Activated CD8-positive, alpha-beta T cell treated with anti-CD3 and anti-CD28 coated beads for 36 hours (primary cell): ENCODE measurements at regions not wholly inside any gene's neighbourhood (a gene's known extent, or its start where the extent isn't known, plus 50 kb on each side); places are given as distances from the start of the nearest gene placed in this dataset.
"Not testable (repeated sequence)": the region's sequence is repeated elsewhere in the genome, so short reads cannot be mapped to it uniquely, and the experiment has no call there.

ENCODE experiments used
- ATAC-seq: fragments of 200-7000 bp; cut with Tn5 transposase; one replicate; pipeline ENCODE4 v1.10.0; 2021; ENCODE audit warnings: mild to moderate bottlenecking, moderate library complexity
- CTCF ChIA-PET: fragments of 350-600 bp; sonication (Branson Sonifier 250); formaldehyde crosslinking; loops from one replicate; lab custom pipeline; 2021; ENCODE audit warnings: antibody characterized with exemption; lab: Charles Lee
- POLR2A ChIA-PET: fragments of 350-600 bp; sonication (Branson Sonifier 250); formaldehyde crosslinking; loops from one replicate; lab custom pipeline; 2021; ENCODE audit warnings: antibody characterized with exemption; lab: Charles Lee
- DNase-seq: peaks from one replicate; pipeline ENCODE4 v3.0.0-alpha.2; 2020
- H3K27ac Mint-ChIP-seq: one replicate; pipeline ENCODE4 v1.8.0; 2021; ENCODE audit warnings: mild to moderate bottlenecking, mixed read lengths
- H3K27me3 Mint-ChIP-seq: one replicate; pipeline ENCODE4 v1.8.0; 2021; ENCODE audit warnings: mixed read lengths
- H3K36me3 Mint-ChIP-seq: one replicate; pipeline ENCODE4 v1.8.0; 2021; ENCODE audit warnings: low read depth, mixed read lengths
- H3K4me1 Mint-ChIP-seq: one replicate; pipeline ENCODE4 v1.8.0; 2021; ENCODE audit warnings: low read depth, mixed read lengths
- H3K4me3 Mint-ChIP-seq: one replicate; pipeline ENCODE4 v1.8.0; 2021; ENCODE audit warnings: mild to moderate bottlenecking, moderate library complexity, mixed read lengths
- H3K9me3 Mint-ChIP-seq: one replicate; pipeline ENCODE4 v1.8.0; 2021; ENCODE audit warnings: mixed read lengths
- intact Hi-C: fragments of 100-400 bp; cut with micrococcal nuclease; formaldehyde crosslinking; loops from one replicate; pipeline ENCODE4 v1.10.0; 2022
- TF ChIP-seq, protein P1 (sequence below): fragments of 200-600 bp; IDR thresholded peaks from one replicate; pipeline ENCODE4 v1.8.0; 2022; ENCODE audit warnings: antibody characterized with exemption, mild to moderate bottlenecking

DNA sequence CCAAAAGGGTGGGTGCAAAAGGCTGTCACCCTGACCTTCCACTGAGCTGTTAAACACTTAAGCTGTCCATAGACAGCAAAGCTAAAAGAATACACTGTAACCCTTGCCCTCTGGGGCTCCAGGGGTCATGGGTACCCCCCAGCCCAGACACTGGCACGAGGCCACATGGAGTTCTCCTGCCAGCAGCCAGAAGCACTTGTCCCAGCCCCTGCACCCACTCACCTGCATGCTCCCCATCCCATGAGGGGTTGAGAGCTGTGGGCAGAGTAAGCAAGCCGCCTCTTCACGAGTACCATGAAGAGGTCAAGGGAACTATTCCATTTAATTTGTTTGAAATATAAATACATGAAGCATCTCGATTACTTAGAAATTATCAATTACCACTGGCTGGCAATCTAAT, 867.1 kb upstream of the ZEB2 start:
- no peak overlapping the region for H3K4me3 Mint-ChIP-seq
- no peaks in the 10 kb centered on the region for H3K27me3 Mint-ChIP-seq
- no peak for DNase-seq
- H3K36me3 Mint-ChIP-seq = no peaks in the 10 kb centered on the region
- ChIA-PET POLR2A (no interaction called here), CTCF (no interaction called here)
- H3K9me3 Mint-ChIP-seq = no peaks in the 10 kb centered on the region
- ATAC-seq = no peak
- H3K4me1 Mint-ChIP-seq = no peaks in the 10 kb centered on the region
- intact Hi-C loops = no loop called here
- TF ChIP-seq, protein P1, sequence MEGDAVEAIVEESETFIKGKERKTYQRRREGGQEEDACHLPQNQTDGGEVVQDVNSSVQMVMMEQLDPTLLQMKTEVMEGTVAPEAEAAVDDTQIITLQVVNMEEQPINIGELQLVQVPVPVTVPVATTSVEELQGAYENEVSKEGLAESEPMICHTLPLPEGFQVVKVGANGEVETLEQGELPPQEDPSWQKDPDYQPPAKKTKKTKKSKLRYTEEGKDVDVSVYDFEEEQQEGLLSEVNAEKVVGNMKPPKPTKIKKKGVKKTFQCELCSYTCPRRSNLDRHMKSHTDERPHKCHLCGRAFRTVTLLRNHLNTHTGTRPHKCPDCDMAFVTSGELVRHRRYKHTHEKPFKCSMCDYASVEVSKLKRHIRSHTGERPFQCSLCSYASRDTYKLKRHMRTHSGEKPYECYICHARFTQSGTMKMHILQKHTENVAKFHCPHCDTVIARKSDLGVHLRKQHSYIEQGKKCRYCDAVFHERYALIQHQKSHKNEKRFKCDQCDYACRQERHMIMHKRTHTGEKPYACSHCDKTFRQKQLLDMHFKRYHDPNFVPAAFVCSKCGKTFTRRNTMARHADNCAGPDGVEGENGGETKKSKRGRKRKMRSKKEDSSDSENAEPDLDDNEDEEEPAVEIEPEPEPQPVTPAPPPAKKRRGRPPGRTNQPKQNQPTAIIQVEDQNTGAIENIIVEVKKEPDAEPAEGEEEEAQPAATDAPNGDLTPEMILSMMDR = no peak
- H3K27ac Mint-ChIP-seq = no peak overlapping the region

DNA sequence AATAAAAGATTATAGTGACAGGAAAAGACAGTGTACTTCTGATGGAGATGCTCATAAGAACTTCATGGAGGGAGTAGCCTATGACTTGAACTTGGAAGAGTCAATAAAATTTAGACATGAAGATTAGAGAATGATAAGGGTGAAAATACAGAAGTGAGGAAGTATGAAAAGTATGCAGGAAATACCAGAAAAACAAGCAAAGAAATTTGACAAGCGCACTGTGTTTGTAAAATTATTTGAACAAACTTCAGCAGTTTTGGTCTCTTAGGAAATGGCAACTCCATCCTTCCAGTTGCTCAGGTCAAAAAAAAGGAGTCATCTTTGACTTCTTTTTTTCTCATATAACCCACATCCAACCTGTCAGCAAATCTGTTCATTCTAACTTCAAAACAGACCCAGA, 864.0 kb upstream of the ZEB2 start:
- no peaks in the 10 kb centered on the region for H3K36me3 Mint-ChIP-seq
- peaks cover 1% of the 10 kb centered on the region for H3K27me3 Mint-ChIP-seq
- H3K4me1 Mint-ChIP-seq = no peaks in the 10 kb centered on the region
- H3K4me3 Mint-ChIP-seq = no peak overlapping the region
- H3K27ac Mint-ChIP-seq = no peak overlapping the region
- no peak for DNase-seq
- ChIA-PET CTCF (no interaction called here), POLR2A (no interaction called here)
- no peaks in the 10 kb centered on the region for H3K9me3 Mint-ChIP-seq
- TF ChIP-seq, protein P1 = no peak
- intact Hi-C loops = no loop called here
- no peak for ATAC-seq

DNA sequence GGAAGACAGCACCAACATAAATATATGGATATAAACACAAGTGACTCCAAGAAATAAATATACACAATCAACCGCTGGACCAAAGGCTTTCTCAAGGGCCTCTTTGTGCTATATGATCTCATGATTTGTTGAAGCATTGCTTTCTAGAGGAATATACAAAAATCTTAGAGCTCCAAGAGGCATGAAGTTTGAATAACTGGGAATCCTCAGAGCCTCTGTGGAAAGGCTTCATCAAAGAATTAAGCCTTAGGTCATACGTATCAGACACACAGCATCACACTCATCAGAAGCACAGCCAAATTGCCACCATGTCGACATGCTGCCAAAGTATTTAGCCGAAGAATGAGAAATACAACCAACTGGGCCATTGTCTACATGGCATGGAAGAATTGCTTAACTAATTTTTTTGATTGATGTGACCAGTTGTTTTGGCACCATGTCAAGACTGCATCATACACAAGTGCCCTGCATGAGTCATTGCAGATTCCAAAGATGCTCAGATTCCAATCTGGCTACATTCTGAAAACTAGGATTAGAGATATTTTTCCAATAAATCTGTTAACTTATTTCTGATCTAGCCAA, 860.6 kb upstream of the ZEB2 start:
- intact Hi-C loops = no loop called here
- Mint-ChIP-seq H3K9me3 (no peaks in the 10 kb centered on the region), H3K27me3 (peaks cover 1% of the 10 kb centered on the region), H3K27ac (no peak overlapping the region), H3K4me3 (no peak overlapping the region), H3K4me1 (no peaks in the 10 kb centered on the region), H3K36me3 (no peaks in the 10 kb centered on the region)
- TF ChIP-seq, protein P1 = no peak
- CTCF ChIA-PET = no interaction called here
- POLR2A ChIA-PET = no interaction called here
- ATAC-seq (no peak), DNase-seq (no peak)

DNA sequence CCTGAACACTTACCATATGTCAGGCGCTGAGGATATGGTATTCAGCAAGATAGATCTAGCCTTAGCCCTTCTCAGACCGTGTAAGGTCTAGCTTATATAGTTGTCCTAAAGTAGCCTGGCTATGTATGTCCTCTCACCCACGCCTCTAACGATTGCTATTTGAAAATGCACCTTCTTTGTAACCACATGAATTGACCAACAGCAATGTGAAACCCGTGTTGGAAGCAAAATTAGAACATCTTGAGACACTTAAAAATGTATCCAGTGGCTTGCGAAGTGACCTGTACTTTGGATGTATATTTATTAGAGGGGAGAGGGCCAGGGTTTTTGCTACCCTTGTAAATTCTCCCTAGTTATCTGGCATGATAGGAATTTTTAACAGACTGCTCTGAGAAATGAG, 860.0 kb upstream of the ZEB2 start:
- no peaks in the 10 kb centered on the region for H3K4me1 Mint-ChIP-seq
- TF ChIP-seq, protein P1 = no peak
- H3K27ac Mint-ChIP-seq = no peak overlapping the region
- no peak overlapping the region for H3K4me3 Mint-ChIP-seq
- no peaks in the 10 kb centered on the region for H3K36me3 Mint-ChIP-seq
- no peaks in the 10 kb centered on the region for H3K9me3 Mint-ChIP-seq
- ChIA-PET POLR2A (no interaction called here), CTCF (no interaction called here)
- DNase-seq (no peak), ATAC-seq (no peak)
- intact Hi-C loops = no loop called here
- peaks cover 1% of the 10 kb centered on the region for H3K27me3 Mint-ChIP-seq

DNA sequence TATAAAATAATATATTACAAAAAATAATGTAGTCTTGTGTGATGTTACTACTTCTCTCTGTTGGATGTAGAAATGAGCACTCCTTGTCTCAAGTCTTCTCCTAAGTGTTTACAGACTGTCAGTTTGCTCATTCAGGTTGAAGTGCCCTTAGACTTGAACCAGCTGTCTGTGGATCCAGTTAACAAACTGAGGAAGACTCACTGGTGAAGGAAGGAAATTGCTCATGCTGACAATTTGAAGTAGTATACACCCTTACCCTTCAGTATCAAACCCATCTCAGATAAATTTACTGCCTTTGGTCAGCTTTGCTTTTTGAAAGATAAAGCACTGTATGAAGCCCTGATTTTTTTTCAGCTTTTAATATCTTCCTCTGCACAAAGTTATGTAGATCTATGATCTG, 854.2 kb upstream of the ZEB2 start:
- ATAC-seq (no peak), DNase-seq (no peak)
- H3K27me3 Mint-ChIP-seq = no peaks in the 10 kb centered on the region
- ChIA-PET POLR2A (interaction anchor here (0.8 kb wide), 1 partner anchor 15 kb away, joined by 3 read pairs; no protein-coding TSS in a partner anchor), CTCF (no interaction called here)
- intact Hi-C loops = no loop called here
- no peaks in the 10 kb centered on the region for H3K36me3 Mint-ChIP-seq
- TF ChIP-seq, protein P1 = no peak
- H3K4me1 Mint-ChIP-seq = no peaks in the 10 kb centered on the region
- H3K27ac Mint-ChIP-seq = no peak overlapping the region
- H3K9me3 Mint-ChIP-seq = no peaks in the 10 kb centered on the region
- H3K4me3 Mint-ChIP-seq = no peak overlapping the region

DNA sequence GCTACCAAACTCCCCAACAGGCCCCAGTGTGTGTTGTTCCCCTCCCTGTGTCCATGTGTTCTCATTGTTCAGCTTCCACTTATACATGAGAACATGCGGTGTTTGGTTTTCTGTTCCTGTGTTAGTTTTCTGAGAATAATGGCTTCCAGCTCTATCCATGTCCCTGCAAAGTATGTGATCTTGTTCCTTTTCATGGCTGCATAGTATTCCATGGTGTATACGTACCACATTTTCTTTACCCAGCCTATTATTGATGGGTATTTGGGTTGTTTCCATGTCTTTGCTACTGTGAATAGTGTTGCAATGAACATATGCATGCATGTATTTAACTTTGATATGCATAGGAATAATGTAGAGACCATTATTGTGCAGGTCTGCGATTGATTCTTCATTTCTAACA, 847.4 kb upstream of the ZEB2 start:
- H3K27ac Mint-ChIP-seq, DNase-seq, POLR2A ChIA-PET, H3K9me3 Mint-ChIP-seq, H3K36me3 Mint-ChIP-seq, intact Hi-C loops, H3K4me3 Mint-ChIP-seq, CTCF ChIA-PET, ATAC-seq, H3K27me3 Mint-ChIP-seq, H3K4me1 Mint-ChIP-seq: not testable (repeated sequence)
